Brain microvascular endothelial cell (primary cell): ENCODE measurements at regions not wholly inside any gene's neighbourhood (a gene's known extent, or its start where the extent isn't known, plus 50 kb on each side); places are given as distances from the start of the nearest gene placed in this dataset.

Experiments used
- DNase-seq: peaks from one replicate; pipeline ENCODE4 v3.0.0-alpha.2; 2020
- H3K27ac ChIP-seq: fragments of 250-450 bp; sonication (Bioruptor Pico); 2 replicates; pipeline ENCODE4 v1.5.1; 2020; ENCODE audit warnings: mild to moderate bottlenecking, moderate library complexity
- H3K27me3 ChIP-seq: fragments of 250-450 bp; sonication (Bioruptor Pico); replicated peaks from 2 replicates; pipeline ENCODE4 v1.5.1; 2020; ENCODE audit warnings: mild to moderate bottlenecking
- H3K36me3 ChIP-seq: fragments of 250-450 bp; sonication (Bioruptor Pico); replicated peaks from 2 replicates; pipeline ENCODE4 v1.5.1; 2020; ENCODE audit warnings: mild to moderate bottlenecking
- H3K4me3 ChIP-seq: 2 replicates; pipeline ENCODE4 v1.5.1; 2011; ENCODE audit warnings: low read depth, mild to moderate bottlenecking, control low read depth, low read length, moderate library complexity
- CTCF ChIP-seq: IDR thresholded peaks from 2 replicates; pipeline ENCODE4 v1.5.1; 2011; ENCODE audit warnings: low read depth, mild to moderate bottlenecking, moderate library complexity, low read length, control low read depth, inconsistent platforms; ENCODE audit errors: missing control alignments
- in situ Hi-C: cut with HindIII; loops from 2 replicates; pipeline ENCODE4 v1.10.0; 2017; ENCODE audit warnings: low sequenced_read_pairs, low pct_ligation_motif_present

- Histone ChIP-seq H3K36me3 (no peaks in the 10 kb centered on the region), H3K27me3 (no peaks in the 10 kb centered on the region), H3K27ac (no peak overlapping the region), H3K4me3 (no peak overlapping the region)
- no peak for DNase-seq
- TF ChIP-seq CTCF, result no peak
- in situ Hi-C loops, result no loop called here
These were observed 252.2 kb upstream of the BMP2 start for GRCh38 chr20:6515261-6515660.

DNA sequence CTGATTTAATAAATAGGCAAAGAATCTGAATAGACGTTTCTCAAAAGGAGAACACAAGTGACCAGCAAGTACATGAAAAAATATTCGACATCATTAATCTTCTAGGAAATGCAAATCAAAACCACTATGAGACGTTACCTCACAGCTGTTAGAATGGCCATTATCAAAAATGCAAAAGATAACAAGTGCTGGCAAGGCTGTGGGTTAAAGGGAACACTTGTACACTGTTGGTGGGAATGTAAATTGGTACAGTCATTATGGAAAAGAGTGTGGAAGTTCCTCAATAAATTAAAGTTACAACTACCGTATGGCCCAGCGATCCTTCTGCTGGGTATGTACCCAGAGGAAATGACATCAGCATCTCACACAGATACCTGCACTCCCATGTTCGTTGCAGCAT, 253.9 kb upstream of the BMP2 start:
- no peak overlapping the region for H3K4me3 ChIP-seq
- H3K27me3 ChIP-seq, result no peaks in the 10 kb centered on the region
- in situ Hi-C loops, result no loop called here
- H3K36me3 ChIP-seq, result no peaks in the 10 kb centered on the region
- no peak overlapping the region for H3K27ac ChIP-seq
- no peak for TF ChIP-seq CTCF
- DNase-seq, result no peak

DNA sequence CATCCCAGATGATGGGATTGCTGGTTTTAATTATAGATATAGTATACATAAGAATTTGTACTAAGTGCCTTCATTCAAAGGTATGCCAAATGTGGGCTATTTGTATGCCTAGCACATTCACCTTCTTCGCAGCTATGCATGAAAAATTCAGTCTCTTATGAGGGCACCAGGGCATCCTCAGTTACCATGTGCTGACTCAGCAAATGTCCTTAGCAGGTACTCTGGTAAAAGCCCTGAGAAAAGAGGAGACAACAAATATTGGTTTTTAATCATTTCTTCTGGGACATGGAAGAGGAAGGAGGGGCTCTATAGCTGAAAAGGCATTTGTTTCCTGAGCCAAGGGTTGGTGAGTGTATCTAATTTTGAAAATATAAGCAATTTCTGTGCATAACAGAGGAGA, 258.1 kb upstream of the BMP2 start:
- Histone ChIP-seq H3K4me3 (no peak overlapping the region), H3K27me3 (no peaks in the 10 kb centered on the region), H3K27ac (no peak overlapping the region), H3K36me3 (no peaks in the 10 kb centered on the region)
- in situ Hi-C loops, result no loop called here
- no peak for DNase-seq
- no peak for TF ChIP-seq CTCF

DNA sequence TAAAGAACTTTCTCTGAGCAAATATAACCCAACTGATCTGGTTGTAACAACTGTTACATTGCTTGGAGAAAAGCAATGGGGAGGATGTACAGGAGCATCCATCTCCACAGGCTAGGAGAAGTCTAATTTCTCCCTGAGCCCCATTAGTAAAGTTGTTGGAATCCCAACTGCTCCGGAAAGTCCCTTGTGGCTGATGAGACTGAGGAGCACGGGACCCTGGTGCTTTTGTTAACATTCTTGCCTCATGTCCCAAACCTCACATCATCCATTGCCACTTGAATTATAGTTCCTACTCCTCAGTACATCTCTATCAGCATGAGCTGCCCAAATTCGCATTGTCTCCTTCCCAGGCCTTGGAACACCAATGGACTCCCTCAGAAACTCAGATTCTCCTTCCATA, 260.6 kb upstream of the BMP2 start:
- no peak for TF ChIP-seq CTCF
- DNase-seq, result no peak
- Histone ChIP-seq H3K27ac (no peak overlapping the region), H3K36me3 (no peaks in the 10 kb centered on the region), H3K4me3 (no peak overlapping the region), H3K27me3 (no peaks in the 10 kb centered on the region)
- in situ Hi-C loops, result no loop called here

GRCh38 chr20:6504826-6505225, 262.7 kb upstream of the BMP2 start:
- no peak for DNase-seq
- Histone ChIP-seq H3K27me3 (no peaks in the 10 kb centered on the region), H3K4me3 (no peak overlapping the region), H3K36me3 (no peaks in the 10 kb centered on the region), H3K27ac (no peak overlapping the region)
- in situ Hi-C loops, result no loop called here
- no peak for TF ChIP-seq CTCF

DNA sequence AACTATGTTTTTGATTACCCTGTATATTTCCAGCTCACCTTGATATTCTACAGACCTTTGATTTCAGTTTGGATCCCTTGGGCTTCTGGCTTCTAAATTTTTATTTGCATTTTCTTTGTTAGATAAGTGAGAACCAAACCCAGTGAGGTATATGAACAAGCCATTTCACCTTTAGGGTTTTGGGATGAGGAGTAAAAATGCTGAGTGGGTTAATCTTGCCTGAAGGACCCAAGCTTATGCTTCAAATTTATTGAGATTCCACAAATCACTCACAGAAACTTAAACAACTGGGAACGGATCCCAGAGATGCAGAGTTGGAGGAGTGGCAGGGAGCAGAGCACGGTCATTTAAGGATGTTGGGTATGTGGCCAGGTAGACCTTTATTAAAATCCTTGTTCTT, 263.3 kb upstream of the BMP2 start:
- Histone ChIP-seq H3K27me3 (no peaks in the 10 kb centered on the region), H3K36me3 (no peaks in the 10 kb centered on the region), H3K4me3 (no peak overlapping the region), H3K27ac (no peak overlapping the region)
- no peak for TF ChIP-seq CTCF
- DNase-seq, result no peak
- in situ Hi-C loops, result no loop called here
